ENCODE measurements at regions not wholly inside any gene's neighbourhood (a gene's known extent, or its start where the extent isn't known, plus 50 kb on each side); places are given as distances from the start of the nearest gene placed in this dataset.

- in situ Hi-C loops (cut with HindIII; ENCODE audit: low pct_ligation_motif_present, low pct_unique_long_range_greater_than_20kb, low sequenced_read_pairs): no loop called here
- no peak for DNase-seq
Observed at GRCh38 chr4:181677621-181678020, 565.6 kb upstream of the TENM3 start.

DNA sequence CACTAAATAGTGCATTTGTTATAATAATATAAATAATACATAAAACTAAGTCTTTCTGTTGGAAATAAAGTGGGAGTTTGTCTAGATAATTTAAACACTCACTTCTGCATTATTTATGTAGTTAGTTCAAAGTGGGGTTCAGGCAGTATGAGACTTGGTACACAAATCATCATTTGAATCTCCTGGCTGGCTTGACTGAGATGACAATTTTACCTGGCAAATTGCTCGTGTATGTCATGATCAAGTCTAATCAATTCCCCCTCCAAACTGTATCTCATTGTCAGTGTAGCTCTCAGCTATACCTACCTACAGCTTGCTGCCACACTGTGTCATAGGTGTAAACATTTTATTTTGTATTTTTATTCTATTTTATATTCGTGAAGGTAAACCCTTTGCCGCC, 563.4 kb upstream of the TENM3 start:
- DNase-seq: no peak
- in situ Hi-C loops (cut with HindIII; ENCODE audit: low pct_ligation_motif_present, low pct_unique_long_range_greater_than_20kb, low sequenced_read_pairs): no loop called here

DNA sequence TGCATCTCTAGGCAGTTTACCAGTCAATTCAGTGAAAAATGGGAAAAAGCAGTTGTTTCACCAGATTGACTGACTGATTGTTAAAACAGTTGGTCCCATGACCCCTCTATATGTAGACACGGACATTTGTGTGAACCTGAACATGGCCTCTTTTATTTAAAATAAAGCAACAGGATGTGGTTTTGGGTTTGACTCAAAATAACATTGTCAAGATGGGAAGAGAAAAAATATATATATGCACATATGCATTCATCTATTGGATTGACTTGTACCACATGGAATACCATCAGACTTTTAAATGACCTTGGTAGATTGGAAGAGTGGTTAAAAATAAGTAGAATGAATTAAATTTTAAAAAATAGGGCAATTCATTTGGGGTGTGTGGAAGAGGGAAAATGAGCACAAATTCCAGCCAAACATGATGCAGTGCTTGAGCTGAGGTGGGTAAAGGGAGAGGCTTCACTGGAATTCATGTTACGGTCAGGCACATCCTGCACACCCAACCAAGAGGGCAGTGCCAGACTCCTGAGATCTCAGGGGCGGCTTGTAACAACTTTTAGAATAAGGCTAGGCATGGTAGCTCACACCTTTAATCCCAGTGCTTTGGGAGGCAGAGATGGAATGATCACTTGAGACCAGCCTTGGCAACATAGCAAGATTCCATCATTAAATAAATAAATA, 560.7 kb upstream of the TENM3 start:
- no peak for DNase-seq
- in situ Hi-C loops (cut with HindIII; ENCODE audit: low pct_ligation_motif_present, low pct_unique_long_range_greater_than_20kb, low sequenced_read_pairs): no loop called here

DNA sequence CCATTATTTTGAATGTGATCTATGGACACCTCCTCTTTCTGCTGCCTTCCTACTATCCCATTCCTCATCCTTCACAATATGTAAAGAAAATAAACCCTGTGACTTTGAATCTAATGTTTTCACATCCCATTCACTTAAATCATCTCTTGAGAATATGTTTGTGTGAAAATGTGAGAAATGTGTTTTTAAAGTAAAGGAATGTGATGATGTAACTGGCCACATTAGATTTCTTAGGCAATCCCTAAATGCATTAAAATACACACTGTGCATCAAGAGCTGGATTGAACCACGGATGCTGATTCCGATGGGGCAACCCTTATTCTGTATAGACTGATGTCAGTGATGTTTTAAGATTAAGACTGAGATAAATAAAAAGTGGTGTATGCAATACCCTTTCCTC, 558.9 kb upstream of the TENM3 start:
- DNase-seq: no peak
- in situ Hi-C loops (cut with HindIII; ENCODE audit: low pct_ligation_motif_present, low pct_unique_long_range_greater_than_20kb, low sequenced_read_pairs): no loop called here

- in situ Hi-C loops (cut with HindIII; ENCODE audit: low pct_ligation_motif_present, low pct_unique_long_range_greater_than_20kb, low sequenced_read_pairs): no loop called here
- DNase-seq: no peak
Observed at GRCh38 chr4:181685461-181685860, 557.7 kb upstream of the TENM3 start.

- in situ Hi-C loops (cut with HindIII; ENCODE audit: low pct_ligation_motif_present, low pct_unique_long_range_greater_than_20kb, low sequenced_read_pairs): no loop called here
- DNase-seq: no peak
Observed at GRCh38 chr4:181685911-181686310, 557.3 kb upstream of the TENM3 start.

- DNase-seq: no peak
- in situ Hi-C loops (cut with HindIII; ENCODE audit: low pct_ligation_motif_present, low pct_unique_long_range_greater_than_20kb, low sequenced_read_pairs): no loop called here
Observed at GRCh38 chr4:181687116-181687515, 556.1 kb upstream of the TENM3 start.

GRCh38 chr4:181688432-181688831, 554.8 kb upstream of the TENM3 start:
- in situ Hi-C loops (cut with HindIII; ENCODE audit: low pct_ligation_motif_present, low pct_unique_long_range_greater_than_20kb, low sequenced_read_pairs): no loop called here
- no peak for DNase-seq

GRCh38 chr4:181688872-181689271, 554.3 kb upstream of the TENM3 start:
- no peak for DNase-seq
- in situ Hi-C loops (cut with HindIII; ENCODE audit: low pct_ligation_motif_present, low pct_unique_long_range_greater_than_20kb, low sequenced_read_pairs): no loop called here

- DNase-seq: no peak
- in situ Hi-C loops (cut with HindIII; ENCODE audit: low pct_ligation_motif_present, low pct_unique_long_range_greater_than_20kb, low sequenced_read_pairs): no loop called here
Observed at GRCh38 chr4:181690498-181690897, 552.7 kb upstream of the TENM3 start.

DNA sequence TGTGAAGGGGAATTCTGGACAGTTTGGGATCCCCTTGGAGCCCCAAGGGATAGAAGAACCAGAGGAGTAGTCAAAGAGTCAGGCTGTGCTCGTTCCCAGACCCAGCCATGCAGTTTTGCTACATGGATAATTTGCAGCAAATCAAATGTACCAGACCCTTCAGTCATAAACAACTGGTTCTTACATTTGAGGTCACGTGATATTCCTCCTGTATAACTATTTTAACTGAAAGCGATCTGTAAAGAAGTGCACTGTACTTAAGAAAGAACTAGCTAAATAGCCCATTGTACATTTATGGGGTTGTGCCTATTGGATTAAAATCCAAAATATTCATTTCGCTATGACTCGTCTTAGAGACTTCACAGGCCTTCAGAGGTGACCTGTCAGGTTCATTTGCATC, 550.2 kb upstream of the TENM3 start:
- in situ Hi-C loops (cut with HindIII; ENCODE audit: low pct_ligation_motif_present, low pct_unique_long_range_greater_than_20kb, low sequenced_read_pairs): no loop called here
- no peak for DNase-seq

DNA sequence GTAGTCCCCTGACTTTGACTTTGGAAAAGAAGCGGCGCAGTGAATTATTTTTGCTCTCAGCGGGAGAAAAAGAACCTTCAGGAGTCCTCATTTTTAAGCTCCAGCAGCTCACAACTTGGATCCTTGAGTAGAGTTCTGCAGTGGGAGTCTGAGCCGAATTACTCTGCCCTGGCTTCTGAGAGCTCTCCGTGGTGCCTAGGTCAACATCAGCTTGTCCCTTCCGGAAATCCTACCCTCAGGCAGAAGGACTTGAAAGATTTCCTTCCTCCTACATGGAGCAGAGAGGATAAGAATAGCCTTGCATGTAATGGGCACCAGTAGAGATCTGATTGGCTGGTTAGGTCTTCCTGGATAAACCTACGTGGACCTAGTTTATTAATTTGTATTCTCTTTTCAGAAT, 549.7 kb upstream of the TENM3 start:
- no peak for DNase-seq
- in situ Hi-C loops (cut with HindIII; ENCODE audit: low pct_ligation_motif_present, low pct_unique_long_range_greater_than_20kb, low sequenced_read_pairs): no loop called here

DNA sequence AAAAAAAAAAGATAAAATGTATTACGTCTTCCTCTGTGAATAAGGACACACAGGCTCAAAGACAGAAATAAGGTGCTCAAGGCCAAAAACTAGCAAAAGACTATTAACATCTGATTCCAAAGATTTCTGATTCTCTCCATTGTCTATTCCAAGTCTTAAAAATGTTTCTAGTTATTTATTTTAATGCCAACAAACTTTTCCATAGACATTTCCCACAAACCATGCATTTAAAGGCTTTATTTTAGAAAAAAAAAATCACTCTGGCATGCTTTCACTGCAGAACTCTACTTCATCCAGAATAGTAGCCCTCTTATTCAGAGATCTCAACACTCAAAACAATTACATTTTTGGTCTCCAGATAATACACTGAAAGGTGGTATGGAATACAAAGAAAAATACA, 545.0 kb upstream of the TENM3 start:
- no peak for DNase-seq
- in situ Hi-C loops (cut with HindIII; ENCODE audit: low pct_ligation_motif_present, low pct_unique_long_range_greater_than_20kb, low sequenced_read_pairs): no loop called here

DNA sequence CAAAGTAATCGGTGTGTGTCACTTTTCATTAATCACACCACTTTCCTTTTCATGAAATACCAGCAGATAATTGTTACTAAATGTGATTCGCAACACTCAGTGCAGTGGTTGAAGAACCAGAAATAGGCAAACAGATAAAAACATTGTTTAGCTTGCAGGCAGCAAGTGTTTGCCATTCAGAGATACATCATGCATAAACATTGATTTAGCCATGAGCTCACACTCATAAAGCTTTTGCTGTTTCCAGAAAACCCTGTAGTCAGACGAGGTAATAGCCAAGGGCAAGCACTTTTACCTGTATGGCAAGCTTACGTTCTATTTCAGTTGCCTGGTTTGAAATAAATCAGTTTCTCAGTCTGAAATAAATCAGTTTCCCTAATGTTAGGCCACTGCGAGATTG, 542.0 kb upstream of the TENM3 start:
- in situ Hi-C loops (cut with HindIII; ENCODE audit: low pct_ligation_motif_present, low pct_unique_long_range_greater_than_20kb, low sequenced_read_pairs): no loop called here
- no peak for DNase-seq

- in situ Hi-C loops (cut with HindIII; ENCODE audit: low pct_ligation_motif_present, low pct_unique_long_range_greater_than_20kb, low sequenced_read_pairs): no loop called here
- no peak for DNase-seq
Observed at GRCh38 chr4:181701894-181702293, 541.3 kb upstream of the TENM3 start.

- in situ Hi-C loops (cut with HindIII; ENCODE audit: low pct_ligation_motif_present, low pct_unique_long_range_greater_than_20kb, low sequenced_read_pairs): no loop called here
- no peak for DNase-seq
Observed at GRCh38 chr4:181702864-181703495, 540.2 kb upstream of the TENM3 start.

GRCh38 chr4:181710143-181710542, 533.1 kb upstream of the TENM3 start:
- no peak for DNase-seq
- in situ Hi-C loops (cut with HindIII; ENCODE audit: low pct_ligation_motif_present, low pct_unique_long_range_greater_than_20kb, low sequenced_read_pairs): no loop called here

GRCh38 chr4:181711387-181711786, 531.8 kb upstream of the TENM3 start:
- no peak for DNase-seq
- in situ Hi-C loops (cut with HindIII; ENCODE audit: low pct_ligation_motif_present, low pct_unique_long_range_greater_than_20kb, low sequenced_read_pairs): no loop called here

DNA sequence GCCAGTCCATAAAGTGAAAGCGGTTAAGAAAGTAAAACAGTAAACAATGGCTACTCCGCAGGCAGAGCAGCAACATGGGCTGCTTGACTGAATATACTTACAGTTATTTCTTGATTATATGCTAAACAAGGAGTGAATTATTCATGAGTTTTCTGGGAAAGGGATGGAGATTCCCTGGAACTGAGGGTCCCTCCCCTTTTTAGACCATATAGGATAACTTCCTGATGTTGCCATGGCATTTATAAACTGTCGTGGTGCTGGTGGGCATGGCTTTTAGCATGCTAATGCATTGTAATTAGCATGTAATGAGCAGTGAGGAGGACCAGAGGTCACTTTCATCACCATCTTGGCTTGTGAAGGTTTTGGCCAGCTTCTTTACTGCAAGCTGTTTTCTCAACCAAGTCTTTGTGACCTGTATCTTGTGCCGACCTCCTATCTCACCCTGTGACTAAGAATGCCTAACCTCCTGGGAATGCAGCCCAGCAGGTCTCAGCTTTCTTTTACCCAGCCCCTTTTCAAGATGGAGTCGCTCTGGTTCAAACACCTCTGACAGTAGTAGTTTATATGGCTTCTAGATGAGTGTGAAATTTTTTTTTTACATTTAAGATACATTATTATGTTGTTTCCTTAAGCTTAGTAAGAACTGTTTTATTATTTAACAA, 514.8 kb upstream of the TENM3 start:
- no peak for DNase-seq
- in situ Hi-C loops (cut with HindIII; ENCODE audit: low pct_ligation_motif_present, low pct_unique_long_range_greater_than_20kb, low sequenced_read_pairs): no loop called here

GRCh38 chr4:181731900-181732299, 511.3 kb upstream of the TENM3 start:
- in situ Hi-C loops (cut with HindIII; ENCODE audit: low pct_ligation_motif_present, low pct_unique_long_range_greater_than_20kb, low sequenced_read_pairs): no loop called here
- no peak for DNase-seq
